ENCODE measurements at regions not wholly inside any gene's neighbourhood (a gene's known extent, or its start where the extent isn't known, plus 50 kb on each side); places are given as distances from the start of the nearest gene placed in this dataset.

GRCh38 chr4:11735651-11736050, 307.0 kb upstream of the HS3ST1 start:
- Histone ChIP-seq H3K27ac (ENCODE audit: low read depth in 1 of 2, low read length in 2 of 2) (no peak overlapping the region), H3K4me3 (ENCODE audit: low read depth in 1 of 3, low read length in 3 of 3) (no peak overlapping the region), H3K9ac (ENCODE audit: low read depth in 1 of 2, low read length in 2 of 2) (no peak overlapping the region), H3K4me1 (ENCODE audit: control insufficient read depth in 4 of 4, insufficient read depth in 4 of 4, low read length in 3 of 4) (no peaks in the 10 kb centered on the region), H3K27me3 (ENCODE audit: control insufficient read depth in 4 of 4, insufficient read depth in 4 of 4, low read length in 3 of 4) (peaks cover 0 to 2% (median 0%) of the 10 kb centered on the region in 4 donors), H3K9me3 (ENCODE audit: control insufficient read depth in 4 of 4, low read length in 3 of 4) (no peaks in the 10 kb centered on the region), H3K36me3 (ENCODE audit: control insufficient read depth in 4 of 4, insufficient read depth in 3 of 4, low read depth in 1 of 4, low read length in 3 of 4) (no peaks in the 10 kb centered on the region)
- no peak for TF ChIP-seq EGR1 (IDR thresholded peaks at IDR 0.05; ENCODE audit: low read depth in 2 of 2)
- no peak for TF ChIP-seq MAX (IDR thresholded peaks at IDR 0.05)
- TF ChIP-seq GABPA (IDR thresholded peaks at IDR 0.05 in 1 of 2, conservative IDR thresholded peaks at IDR 0.05 in 1 of 2), result no peak
- TF ChIP-seq HNF4G (IDR thresholded peaks at IDR 0.05), result no peak
- no peak for TF ChIP-seq ZBTB33 (IDR thresholded peaks at IDR 0.05)
- TF ChIP-seq REST (IDR thresholded peaks at IDR 0.05), result no peak
- no peak for TF ChIP-seq ATF3 (IDR thresholded peaks at IDR 0.05)
- TF ChIP-seq TAF1 (conservative IDR thresholded peaks at IDR 0.05), result no peak
- TF ChIP-seq FOXA2 (IDR thresholded peaks at IDR 0.05), result no peak
- TF ChIP-seq YY1 (IDR thresholded peaks at IDR 0.05), result no peak
- DNase-seq (ENCODE audit: low spot score), result no peak

- H3K9me3 ChIP-seq (ENCODE audit: control insufficient read depth in 4 of 4, low read length in 3 of 4), result no peaks in the 10 kb centered on the region
- no peak overlapping the region for H3K27ac ChIP-seq (ENCODE audit: low read depth in 1 of 2, low read length in 2 of 2)
- no peak for DNase-seq (ENCODE audit: low spot score)
- H3K4me3 ChIP-seq (ENCODE audit: low read depth in 1 of 3, low read length in 3 of 3), result no peak overlapping the region
- 43% methylated on average over 4 of the region's 4 CpGs for WGBS
- H3K4me1 ChIP-seq (ENCODE audit: control insufficient read depth in 4 of 4, insufficient read depth in 4 of 4, low read length in 3 of 4), result peaks cover 0 to 7% (median 0%) of the 10 kb centered on the region in 4 donors
- no peaks in the 10 kb centered on the region for H3K27me3 ChIP-seq (ENCODE audit: control insufficient read depth in 4 of 4, insufficient read depth in 4 of 4, low read length in 3 of 4)
- no peak overlapping the region for H3K9ac ChIP-seq (ENCODE audit: low read depth in 1 of 2, low read length in 2 of 2)
- H3K36me3 ChIP-seq (ENCODE audit: control insufficient read depth in 4 of 4, insufficient read depth in 3 of 4, low read depth in 1 of 4, low read length in 3 of 4), result no peaks in the 10 kb centered on the region
- TF ChIP-seq SP1 (IDR thresholded peaks at IDR 0.05) (no peak), RXRA (IDR thresholded peaks at IDR 0.05) (peak in 1 of 2 donors; percentile 21), FOXA1 (IDR thresholded peaks at IDR 0.05) (no peak)
These were observed 303.5 kb upstream of the HS3ST1 start for GRCh38 chr4:11732155-11732554.

- H3K36me3 ChIP-seq (ENCODE audit: control insufficient read depth in 4 of 4, insufficient read depth in 3 of 4, low read depth in 1 of 4, low read length in 3 of 4), result no peaks in the 10 kb centered on the region
- 76% methylated on average over 1 of the region's 1 CpG for WGBS
- H3K4me1 ChIP-seq (ENCODE audit: control insufficient read depth in 4 of 4, insufficient read depth in 4 of 4, low read length in 3 of 4), result peaks cover 0 to 7% (median 0%) of the 10 kb centered on the region in 4 donors
- no peak overlapping the region for H3K4me3 ChIP-seq (ENCODE audit: low read depth in 1 of 3, low read length in 3 of 3)
- no peaks in the 10 kb centered on the region for H3K9me3 ChIP-seq (ENCODE audit: control insufficient read depth in 4 of 4, low read length in 3 of 4)
- H3K27me3 ChIP-seq (ENCODE audit: control insufficient read depth in 4 of 4, insufficient read depth in 4 of 4, low read length in 3 of 4), result no peaks in the 10 kb centered on the region
- no peak for DNase-seq (ENCODE audit: low spot score)
- H3K27ac ChIP-seq (ENCODE audit: low read depth in 1 of 2, low read length in 2 of 2), result no peak overlapping the region
- H3K9ac ChIP-seq (ENCODE audit: low read depth in 1 of 2, low read length in 2 of 2), result no peak overlapping the region
- TF ChIP-seq YY1 (IDR thresholded peaks at IDR 0.05) (no peak), SP1 (IDR thresholded peaks at IDR 0.05) (peak; percentile 40), NR2F2 (IDR thresholded peaks at IDR 0.05) (no peak), EGR1 (IDR thresholded peaks at IDR 0.05; ENCODE audit: low read depth in 2 of 2) (no peak), CTCF (IDR thresholded peaks at IDR 0.05; ENCODE audit: low read depth, low read length, missing input control) (no peak), HNF4A (conservative IDR thresholded peaks at IDR 0.05) (peak in 1 of 2 donors; percentile 60), JUND (IDR thresholded peaks at IDR 0.05) (peak in 1 of 2 donors; percentile 24), FOXA2 (IDR thresholded peaks at IDR 0.05) (no peak), GABPA (IDR thresholded peaks at IDR 0.05 in 1 of 2, conservative IDR thresholded peaks at IDR 0.05 in 1 of 2) (no peak), TAF1 (conservative IDR thresholded peaks at IDR 0.05) (no peak), ATF3 (IDR thresholded peaks at IDR 0.05) (no peak)
These were observed 301.9 kb upstream of the HS3ST1 start for GRCh38 chr4:11730545-11730944.
